PC-9 (cell line): ENCODE measurements at regions not wholly inside any gene's neighbourhood (a gene's known extent, or its start where the extent isn't known, plus 50 kb on each side); places are given as distances from the start of the nearest gene placed in this dataset.

Source experiments
- BruUV-seq: library from RNA; stranded (reverse); fragments of 400-500 nt; replicated peaks from 2 replicates; lab custom pipeline; 2021; lab: Mats Ljungman, UMichigan
- CTCF ChIA-PET: fragments of 300-600 bp; sonication (Branson Sonifier 250); formaldehyde crosslinking; loops from one replicate; lab custom pipeline; 2022; ENCODE audit warnings: antibody characterized with exemption; lab: Charles Lee
- POLR2A ChIA-PET: fragments of 300-600 bp; sonication (Branson Sonifier 250); formaldehyde crosslinking; loops from one replicate; lab custom pipeline; 2022; ENCODE audit warnings: antibody characterized with exemption; ENCODE audit not compliant: unreplicated experiment; lab: Charles Lee
- DNase-seq, 2 experiments: peaks; one replicate each; pipeline versions ENCODE4 v3.0.0 to v3.0.0-alpha.2; 2015 to 2022; ENCODE audit warnings: mixed read lengths in 1 of 2
- H2AFZ ChIP-seq: fragments of 200-600 bp; sonication (generic); 2 replicates; pipeline ENCODE4 v1.8.1; 2017; ENCODE audit warnings: antibody characterized with exemption
- H3F3A ChIP-seq: fragments of 200-600 bp; sonication (generic); 2 replicates; pipeline ENCODE4 v1.8.1; 2017; ENCODE audit warnings: antibody characterized with exemption, mild to moderate bottlenecking, low read depth; ENCODE audit not compliant: insufficient read depth
- H3K27ac ChIP-seq: fragments of 200-600 bp; sonication (generic); 2 replicates; pipeline ENCODE4 v1.6.1; 2016; ENCODE audit warnings: mixed run types
- H3K27me3 ChIP-seq: fragments of 200-600 bp; sonication (generic); 2 replicates; pipeline ENCODE4 v1.6.1; 2016; ENCODE audit warnings: low read depth, mixed run types; ENCODE audit not compliant: insufficient read depth
- H3K36me3 ChIP-seq: fragments of 200-600 bp; sonication (generic); 2 replicates; pipeline ENCODE4 v1.6.1; 2016; ENCODE audit warnings: low read depth, mixed run types
- H3K4me1 ChIP-seq: fragments of 200-600 bp; sonication (generic); replicated peaks from 2 replicates; pipeline ENCODE4 v1.6.1; 2016; ENCODE audit warnings: mixed run types; ENCODE audit not compliant: insufficient read depth
- H3K4me2 ChIP-seq: fragments of 200-600 bp; sonication (generic); 2 replicates; pipeline ENCODE4 v1.6.1; 2017; ENCODE audit warnings: mixed run types
- H3K4me3 ChIP-seq: fragments of 200-600 bp; sonication (generic); 2 replicates; pipeline ENCODE4 v1.6.1; 2016; ENCODE audit warnings: mixed run types
- H3K79me2 ChIP-seq: fragments of 200-600 bp; sonication (generic); 2 replicates; pipeline ENCODE4 v1.6.1; 2017; ENCODE audit warnings: low read depth, mixed run types
- H3K9me2 ChIP-seq: fragments of 200-600 bp; sonication (generic); 2 replicates; pipeline ENCODE4 v1.8.1; 2017; ENCODE audit warnings: mild to moderate bottlenecking; ENCODE audit not compliant: insufficient read depth
- H3K9me3 ChIP-seq: fragments of 200-600 bp; sonication (generic); 2 replicates; pipeline ENCODE4 v1.8.1; 2016; ENCODE audit warnings: low read depth; ENCODE audit not compliant: insufficient read depth
- H4K20me1 ChIP-seq: fragments of 200-600 bp; sonication (generic); 2 replicates; pipeline ENCODE4 v1.8.1; 2017; ENCODE audit not compliant: insufficient read depth
- CTCF ChIP-seq: fragments of 200-600 bp; sonication (generic); conservative IDR thresholded peaks from 2 replicates; pipeline ENCODE4 v1.6.1; 2017; ENCODE audit warnings: mixed run types, antibody characterized with exemption, mild to moderate bottlenecking, moderate library complexity
- EZH2 ChIP-seq: fragments of 200-600 bp; sonication (generic); IDR thresholded peaks from 2 replicates; pipeline ENCODE4 v1.8.0; 2017; ENCODE audit warnings: antibody characterized with exemption, low read depth
- intact Hi-C: fragments of 100-400 bp; cut with micrococcal nuclease; formaldehyde crosslinking; loops from one replicate; pipeline ENCODE4 v1.10.0; 2022; ENCODE audit not compliant: unreplicated experiment

GRCh38 chr6:163915131-163915530, 500.6 kb downstream of the QKI start:
- H3K9me3 ChIP-seq = no peaks in the 10 kb centered on the region
- no peak overlapping the region for H2AFZ ChIP-seq
- intact Hi-C loops = no loop called here
- H4K20me1 ChIP-seq = no peaks in the 10 kb centered on the region
- no peaks in the 10 kb centered on the region for H3K9me2 ChIP-seq
- H3F3A ChIP-seq = no peaks in the 10 kb centered on the region
- no peak overlapping the region for H3K4me3 ChIP-seq
- POLR2A ChIA-PET = no interaction called here
- CTCF ChIA-PET = no interaction called here
- peaks cover 57% of the 10 kb centered on the region for H3K27me3 ChIP-seq
- H3K4me1 ChIP-seq = no peaks in the 10 kb centered on the region
- H3K4me2 ChIP-seq = no peak overlapping the region
- no TSS peak for BruUV-seq
- no peak overlapping the region for H3K27ac ChIP-seq
- H3K36me3 ChIP-seq = no peaks in the 10 kb centered on the region
- no peaks in the 10 kb centered on the region for H3K79me2 ChIP-seq
- DNase-seq = no peak
- TF ChIP-seq EZH2 = no peak
- TF ChIP-seq CTCF = no peak

GRCh38 chr6:163913045-163913444, 498.5 kb downstream of the QKI start:
- ChIA-PET POLR2A (no interaction called here), CTCF (no interaction called here)
- Histone ChIP-seq H3K9me3 (no peaks in the 10 kb centered on the region), H3K9me2 (no peaks in the 10 kb centered on the region), H2AFZ (no peak overlapping the region), H3K4me1 (no peaks in the 10 kb centered on the region), H4K20me1 (no peaks in the 10 kb centered on the region), H3F3A (no peaks in the 10 kb centered on the region), H3K79me2 (no peaks in the 10 kb centered on the region), H3K4me3 (no peak overlapping the region), H3K27ac (no peak overlapping the region), H3K27me3 (peaks cover 57% of the 10 kb centered on the region), H3K4me2 (no peak overlapping the region), H3K36me3 (no peaks in the 10 kb centered on the region)
- no peak for TF ChIP-seq EZH2
- TF ChIP-seq CTCF = no peak
- intact Hi-C loops = no loop called here
- no TSS peak for BruUV-seq
- DNase-seq = no peak

- POLR2A ChIA-PET = no interaction called here
- H3K4me2 ChIP-seq = no peak overlapping the region
- peaks cover 78% of the 10 kb centered on the region for H3K27me3 ChIP-seq
- H4K20me1 ChIP-seq = no peaks in the 10 kb centered on the region
- no peaks in the 10 kb centered on the region for H3K4me1 ChIP-seq
- H3K27ac ChIP-seq = no peak overlapping the region
- no peaks in the 10 kb centered on the region for H3K9me3 ChIP-seq
- H3K79me2 ChIP-seq = no peaks in the 10 kb centered on the region
- no TSS peak for BruUV-seq
- H3K4me3 ChIP-seq = no peak overlapping the region
- H2AFZ ChIP-seq = no peak overlapping the region
- no peaks in the 10 kb centered on the region for H3F3A ChIP-seq
- no peak for TF ChIP-seq EZH2
- no peak for TF ChIP-seq CTCF
- no peaks in the 10 kb centered on the region for H3K9me2 ChIP-seq
- no peaks in the 10 kb centered on the region for H3K36me3 ChIP-seq
- no peak for DNase-seq
- CTCF ChIA-PET = no interaction called here
- intact Hi-C loops = no loop called here
These were observed 491.6 kb downstream of the QKI start for GRCh38 chr6:163906006-163906710.
